HG03135 (cell line): ENCODE measurements at regions not wholly inside any gene's neighbourhood (a gene's known extent, or its start where the extent isn't known, plus 50 kb on each side); places are given as distances from the start of the nearest gene placed in this dataset.
"Not testable (repeated sequence)": the region's sequence is repeated elsewhere in the genome, so short reads cannot be mapped to it uniquely, and the experiment has no call there.

ENCODE experiments used
- ATAC-seq: cut with Tn5 transposase; IDR thresholded peaks from one replicate; pipeline ENCODE4 v1.9.1; 2021; ENCODE audit warnings: mild to moderate bottlenecking, moderate library complexity; ENCODE audit not compliant: unreplicated experiment

- ATAC-seq: no peak
Measured at GRCh38 chr3:176009256-176009655, 1150.1 kb downstream of the NAALADL2 start.

GRCh38 chr3:176005564-176005963, 1146.4 kb downstream of the NAALADL2 start:
- ATAC-seq: no peak

GRCh38 chr3:175989161-175989560, 1130.0 kb downstream of the NAALADL2 start:
- no peak for ATAC-seq

- ATAC-seq: no peak
Measured at GRCh38 chr3:175988401-175988800, 1129.3 kb downstream of the NAALADL2 start.

GRCh38 chr3:175985781-175986180, 1126.6 kb downstream of the NAALADL2 start:
- no peak for ATAC-seq

- ATAC-seq: no peak
Measured at GRCh38 chr3:175983379-175983778, 1124.2 kb downstream of the NAALADL2 start.

GRCh38 chr3:175980486-175981090, 1121.5 kb downstream of the NAALADL2 start:
- ATAC-seq: no peak

GRCh38 chr3:175977968-175978752, 1119.0 kb downstream of the NAALADL2 start:
- no peak for ATAC-seq

GRCh38 chr3:175969456-175969855, 1110.3 kb downstream of the NAALADL2 start:
- no peak for ATAC-seq

GRCh38 chr3:175965036-175965435, 1105.9 kb downstream of the NAALADL2 start:
- no peak for ATAC-seq

- no peak for ATAC-seq
Measured at GRCh38 chr3:175957427-175957826, 1098.3 kb downstream of the NAALADL2 start.

GRCh38 chr3:175956964-175957363, 1097.8 kb downstream of the NAALADL2 start:
- no peak for ATAC-seq

GRCh38 chr3:175951047-175951694, 1092.0 kb downstream of the NAALADL2 start:
- ATAC-seq: no peak

GRCh38 chr3:175948041-175948440, 1088.9 kb downstream of the NAALADL2 start:
- no peak for ATAC-seq

GRCh38 chr3:175941352-175941751, 1082.2 kb downstream of the NAALADL2 start:
- ATAC-seq: peak; percentile 63

- no peak for ATAC-seq
Measured at GRCh38 chr3:175940881-175941280, 1081.7 kb downstream of the NAALADL2 start.

GRCh38 chr3:175940243-175940642, 1081.1 kb downstream of the NAALADL2 start:
- no peak for ATAC-seq

GRCh38 chr3:175937367-175937766, 1078.2 kb downstream of the NAALADL2 start:
- ATAC-seq: not testable (repeated sequence)

- ATAC-seq: no peak
Measured at GRCh38 chr3:175932586-175932985, 1073.5 kb downstream of the NAALADL2 start.

- ATAC-seq: no peak
Measured at GRCh38 chr3:175919133-175919532, 1060.0 kb downstream of the NAALADL2 start.

GRCh38 chr3:175916191-175916934, 1057.2 kb downstream of the NAALADL2 start:
- no peak for ATAC-seq
